CD4-positive, alpha-beta T cell treated with Interferon gamma for 1 hour (primary cell): ENCODE measurements at regions not wholly inside any gene's neighbourhood (a gene's known extent, or its start where the extent isn't known, plus 50 kb on each side); places are given as distances from the start of the nearest gene placed in this dataset.
"Not testable (repeated sequence)": the region's sequence is repeated elsewhere in the genome, so short reads cannot be mapped to it uniquely, and the experiment has no call there.

ENCODE experiments used
- DNase-seq: peaks from one replicate; pipeline ENCODE4 v3.0.0-alpha.2; 2020

DNA sequence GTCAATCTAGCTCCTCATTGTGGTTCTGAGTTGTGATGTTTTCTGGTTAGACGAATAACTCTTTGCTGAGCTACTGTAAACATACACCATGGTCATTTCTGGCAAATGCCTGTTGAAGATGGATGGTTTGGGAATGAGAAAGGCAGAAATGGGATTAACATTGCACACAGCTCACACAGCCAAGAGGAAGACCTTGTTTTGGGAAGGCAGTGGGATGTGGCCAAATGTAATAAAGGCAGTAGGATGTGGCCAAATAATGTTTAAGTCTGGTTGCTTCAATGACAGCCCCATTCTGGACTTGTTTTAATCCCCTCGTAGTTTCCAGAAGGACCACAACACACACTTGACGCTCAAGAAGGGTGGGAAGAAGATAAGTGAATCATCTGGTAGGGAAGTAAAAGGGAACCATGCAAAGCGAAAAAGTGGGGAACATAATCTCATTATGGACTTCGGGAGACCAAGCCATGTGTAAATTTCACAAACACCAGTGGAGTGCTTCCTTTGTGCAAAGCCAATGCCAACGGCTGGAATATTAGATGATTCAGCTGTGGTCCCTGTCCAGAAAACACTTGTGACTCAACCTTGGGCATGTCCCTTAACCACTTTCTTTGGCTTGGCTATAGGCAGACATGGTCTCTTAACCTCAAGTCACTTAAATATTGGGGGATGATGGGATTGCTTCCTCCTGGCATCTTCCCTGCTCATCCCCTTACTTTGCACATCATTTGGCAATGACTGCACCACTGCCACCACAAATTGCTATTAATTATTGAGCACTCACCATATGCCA is 284.4 kb upstream of the CRY1 start:
- no peak for DNase-seq

GRCh38 chr12:107378609-107379008 is 285.3 kb upstream of the CRY1 start:
- no peak for DNase-seq

- DNase-seq: not testable (repeated sequence)
Observed at GRCh38 chr12:107379142-107379851, 285.9 kb upstream of the CRY1 start.

- DNase-seq: no peak
Observed at GRCh38 chr12:107379852-107380567, 286.7 kb upstream of the CRY1 start.

DNA sequence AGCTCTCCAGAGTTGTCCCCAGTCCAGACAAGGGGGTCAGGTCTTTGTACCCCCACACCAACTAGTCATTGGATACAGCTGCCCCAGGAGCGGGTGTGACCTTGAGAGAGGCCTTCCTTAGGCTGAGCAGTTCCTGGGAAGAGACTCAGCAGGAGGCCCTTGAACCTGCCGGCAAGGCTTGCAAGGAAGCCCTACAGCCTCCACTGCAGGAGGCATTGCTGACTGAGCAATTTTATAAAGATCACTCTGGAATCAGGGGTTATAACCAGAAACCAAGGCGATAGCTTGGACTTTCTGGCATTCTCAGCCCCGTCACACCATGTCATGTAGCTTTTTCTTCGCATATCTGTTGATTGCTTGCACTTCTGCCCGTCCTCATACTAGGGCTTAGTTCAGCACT is 291.3 kb upstream of the CRY1 start:
- DNase-seq: no peak

GRCh38 chr12:107385509-107385908 is 292.2 kb upstream of the CRY1 start:
- no peak for DNase-seq

- DNase-seq: no peak
Observed at GRCh38 chr12:107386569-107386968, 293.2 kb upstream of the CRY1 start.

DNA sequence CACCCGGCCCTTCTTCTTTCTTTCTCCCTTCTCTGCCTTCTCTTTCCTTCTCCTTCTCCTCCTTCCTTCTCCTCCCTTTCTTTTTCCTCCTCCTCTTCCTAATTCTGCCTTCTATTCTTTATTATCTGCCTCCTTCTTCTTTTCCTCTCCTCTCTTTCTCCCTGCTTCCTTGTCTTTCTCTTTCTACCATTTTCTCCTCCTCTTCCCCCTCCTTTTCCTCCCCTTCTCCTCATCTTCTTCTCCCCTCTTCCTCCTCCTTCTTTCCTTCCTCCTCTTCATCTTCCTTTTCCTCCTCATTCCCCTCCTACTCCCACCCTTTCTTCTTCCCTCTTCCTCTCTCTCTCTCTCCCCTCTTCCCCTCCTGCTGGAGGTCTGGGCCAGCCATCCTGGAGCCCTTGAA is 294.9 kb upstream of the CRY1 start:
- no peak for DNase-seq

GRCh38 chr12:107390414-107390813 is 295.2 kb upstream of the PWP1 start:
- DNase-seq: no peak

- no peak for DNase-seq
Observed at GRCh38 chr12:107393043-107393717, 292.4 kb upstream of the PWP1 start.

GRCh38 chr12:107394693-107395092 is 290.9 kb upstream of the PWP1 start:
- no peak for DNase-seq

DNA sequence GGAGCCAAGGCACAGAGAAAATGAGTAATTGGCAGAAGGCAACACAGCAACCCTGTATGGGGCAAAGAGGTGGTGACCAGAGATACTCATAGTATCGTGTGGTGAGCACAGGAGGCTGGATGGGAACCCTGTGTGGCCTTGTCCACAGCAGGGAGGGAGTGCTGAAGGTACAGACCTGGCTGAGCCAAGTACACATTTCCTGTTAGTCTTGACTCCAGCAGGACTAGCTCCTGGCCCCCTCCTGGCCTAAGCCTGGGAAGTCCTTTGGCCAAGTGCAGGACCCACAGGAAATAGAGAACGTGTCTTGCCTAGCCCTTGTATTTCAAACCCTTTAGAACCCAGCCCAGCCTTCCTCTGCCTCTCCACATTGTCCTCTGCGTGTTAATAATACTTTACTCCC is 289.8 kb upstream of the PWP1 start:
- no peak for DNase-seq

DNA sequence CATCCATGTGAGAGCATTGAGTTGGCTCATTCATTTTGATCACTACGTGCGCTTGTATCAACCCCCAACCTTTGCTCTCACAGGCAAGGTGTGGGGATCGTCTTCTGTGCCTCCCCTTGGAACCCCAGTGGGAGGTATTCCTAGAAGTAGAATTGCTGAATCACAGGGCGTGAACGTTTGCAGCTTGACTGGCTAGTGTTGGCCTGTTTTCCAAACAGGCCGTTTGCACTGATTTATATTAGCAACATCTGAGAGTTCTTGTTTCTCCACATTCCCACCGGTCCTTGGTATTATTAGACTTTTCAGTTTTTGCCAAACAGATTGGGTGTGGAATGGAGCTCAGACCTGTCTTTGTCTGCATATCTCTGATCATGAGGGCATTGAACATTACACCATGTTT is 288.6 kb upstream of the PWP1 start:
- no peak for DNase-seq

GRCh38 chr12:107397890-107398500 is 287.6 kb upstream of the PWP1 start:
- DNase-seq: no peak

DNA sequence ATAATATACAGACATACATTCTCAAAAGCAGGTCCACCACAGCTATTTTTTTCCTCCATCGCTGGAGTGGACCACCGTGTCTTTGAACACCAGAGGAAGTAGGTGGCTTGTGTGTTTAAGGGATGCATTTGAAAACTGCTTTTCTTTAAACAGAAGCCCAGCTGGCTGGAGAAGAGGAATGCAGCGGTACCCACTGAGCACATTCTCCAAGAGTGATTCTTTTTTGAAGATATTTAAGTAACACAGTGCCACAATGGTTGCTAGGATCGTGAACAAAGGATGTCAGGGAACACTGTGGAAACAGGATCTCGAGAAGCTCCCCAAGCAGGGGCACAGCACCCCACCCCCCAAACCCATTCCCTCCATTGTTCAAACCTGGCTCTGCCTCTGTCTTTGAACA is 286.6 kb upstream of the PWP1 start:
- DNase-seq: no peak

DNA sequence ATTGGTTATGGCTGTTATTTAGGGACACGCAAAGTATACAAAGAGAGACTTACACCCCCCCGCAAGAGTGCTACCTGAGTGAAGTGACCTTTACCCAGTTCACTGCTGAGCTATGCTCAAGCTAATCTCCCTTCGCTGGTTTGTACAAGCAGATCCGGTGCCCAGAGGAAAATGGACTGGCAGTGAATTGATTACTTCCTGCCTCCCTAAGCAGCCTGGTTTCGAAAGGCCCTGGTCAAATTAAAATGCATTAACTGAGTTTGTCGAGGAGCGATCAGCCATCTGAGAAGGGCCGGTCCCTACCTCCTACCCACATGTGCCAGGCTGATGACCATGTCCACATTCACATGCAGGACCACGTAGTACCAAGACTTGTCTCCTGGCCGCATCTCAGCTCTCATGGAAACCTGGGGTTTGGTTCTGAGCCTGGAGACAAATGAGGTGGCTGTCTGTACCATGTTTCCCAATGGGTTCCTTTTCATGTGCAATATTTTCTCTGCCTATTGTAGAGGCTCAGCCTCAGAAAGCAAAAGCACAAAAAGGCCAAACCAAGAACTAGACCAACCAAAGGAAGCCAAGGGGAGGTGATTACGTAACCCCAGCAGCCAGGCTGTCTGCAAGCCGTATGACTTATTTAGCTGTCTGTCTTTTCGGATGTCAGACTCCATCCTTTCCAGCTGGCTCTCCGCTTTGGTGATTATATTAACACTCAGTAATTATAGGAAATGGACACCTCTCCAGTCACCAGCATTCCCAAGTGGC is 284.7 kb upstream of the PWP1 start:
- DNase-seq: peak; percentile 14

- DNase-seq: peak; percentile 57
Observed at GRCh38 chr12:107402041-107403022, 283.3 kb upstream of the PWP1 start.

GRCh38 chr12:107404981-107405380 is 280.6 kb upstream of the PWP1 start:
- DNase-seq: peak; percentile 12

- no peak for DNase-seq
Observed at GRCh38 chr12:107405436-107405835, 280.2 kb upstream of the PWP1 start.

DNA sequence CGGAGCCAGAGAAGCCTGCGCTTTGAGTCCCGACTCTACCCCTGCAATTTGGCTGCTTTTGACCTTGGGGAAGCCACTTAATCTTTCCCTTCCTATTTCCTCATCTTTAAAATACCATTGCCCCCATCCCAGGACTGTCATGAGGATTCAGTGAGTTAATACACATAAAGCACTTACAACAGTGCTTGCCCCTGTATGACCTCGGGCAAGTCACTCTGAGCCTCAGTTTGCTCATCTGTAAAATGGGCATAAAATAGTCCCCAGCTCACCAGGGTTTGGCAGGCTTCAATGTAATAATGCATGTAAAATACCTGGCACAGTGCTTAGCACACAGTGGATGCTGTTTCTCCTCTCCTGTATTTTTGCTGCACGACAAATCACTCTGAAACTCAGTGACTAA is 278.7 kb upstream of the PWP1 start:
- DNase-seq: no peak
